HG03378 (cell line): ENCODE measurements at regions not wholly inside any gene's neighbourhood (a gene's known extent, or its start where the extent isn't known, plus 50 kb on each side); places are given as distances from the start of the nearest gene placed in this dataset.

ENCODE experiments used
- ATAC-seq: cut with Tn5 transposase; IDR thresholded peaks from one replicate; pipeline ENCODE4 v1.9.1; 2021; ENCODE audit warnings: mild to moderate bottlenecking, moderate library complexity; ENCODE audit not compliant: unreplicated experiment

- no peak for ATAC-seq
Observed at GRCh38 chr1:193574913-193575312, 388.5 kb upstream of the B3GALT2 start.

- no peak for ATAC-seq
Observed at GRCh38 chr1:193569983-193570269, 383.5 kb upstream of the B3GALT2 start.

GRCh38 chr1:193569096-193569982 is 382.9 kb upstream of the B3GALT2 start:
- ATAC-seq = peak; percentile 73

- ATAC-seq = no peak
Observed at GRCh38 chr1:193568512-193568911, 382.1 kb upstream of the B3GALT2 start.

- ATAC-seq = no peak
Observed at GRCh38 chr1:193567937-193568336, 381.5 kb upstream of the B3GALT2 start.

- ATAC-seq = no peak
Observed at GRCh38 chr1:193566735-193567134, 380.3 kb upstream of the B3GALT2 start.

GRCh38 chr1:193565971-193566577 is 379.7 kb upstream of the B3GALT2 start:
- no peak for ATAC-seq

- ATAC-seq = no peak
Observed at GRCh38 chr1:193562121-193562520, 375.7 kb upstream of the B3GALT2 start.

GRCh38 chr1:193558491-193559028 is 372.1 kb upstream of the B3GALT2 start:
- ATAC-seq = no peak

GRCh38 chr1:193555662-193556441 is 369.4 kb upstream of the B3GALT2 start:
- no peak for ATAC-seq

GRCh38 chr1:193553564-193553963 is 367.2 kb upstream of the B3GALT2 start:
- ATAC-seq = no peak

GRCh38 chr1:193552274-193552673 is 365.9 kb upstream of the B3GALT2 start:
- no peak for ATAC-seq

- no peak for ATAC-seq
Observed at GRCh38 chr1:193549081-193549480, 362.7 kb upstream of the B3GALT2 start.

- ATAC-seq = no peak
Observed at GRCh38 chr1:193545171-193545570, 358.8 kb upstream of the B3GALT2 start.

- no peak for ATAC-seq
Observed at GRCh38 chr1:193543259-193543658, 356.8 kb upstream of the B3GALT2 start.

- ATAC-seq = no peak
Observed at GRCh38 chr1:193542690-193543089, 356.3 kb upstream of the B3GALT2 start.

GRCh38 chr1:193540511-193540910 is 354.1 kb upstream of the B3GALT2 start:
- ATAC-seq = peak; percentile 2

GRCh38 chr1:193539731-193540459 is 353.5 kb upstream of the B3GALT2 start:
- ATAC-seq = peak; percentile 52

- no peak for ATAC-seq
Observed at GRCh38 chr1:193538680-193539079, 352.3 kb upstream of the B3GALT2 start.

GRCh38 chr1:193538003-193538354 is 351.6 kb upstream of the B3GALT2 start:
- ATAC-seq = peak; percentile 6
